CD4-positive, CD25-positive, alpha-beta regulatory T cell (primary cell): ENCODE measurements at regions not wholly inside any gene's neighbourhood (a gene's known extent, or its start where the extent isn't known, plus 50 kb on each side); places are given as distances from the start of the nearest gene placed in this dataset.

Experiments
- ATAC-seq, 2 donors: fragments of 150-1000 bp; cut with Tn5 transposase; one replicate each; pipeline ENCODE4 v1.10.0; 2021; ENCODE audit warnings: low read depth in 2 of 2, moderate number of reproducible peaks in 2 of 2, moderate library complexity in 1 of 2
- DNase-seq, 3 donors: peaks; one replicate each; pipeline versions ENCODE4 v3.0.0 to v3.0.0-alpha.2; 2012 to 2022; ENCODE audit warnings: mixed read lengths in 1 of 3
- H3K27ac ChIP-seq: one replicate; pipeline ENCODE4 v1.7.0; 2013; ENCODE audit warnings: mild to moderate bottlenecking, low read length; ENCODE audit not compliant: insufficient read depth, poor library complexity, severe bottlenecking
- H3K27me3 ChIP-seq: one replicate; pipeline ENCODE4 v1.7.0; 2013; ENCODE audit warnings: low read length; ENCODE audit not compliant: control insufficient read depth, insufficient read depth
- H3K36me3 ChIP-seq: one replicate; pipeline ENCODE4 v1.7.0; 2013; ENCODE audit warnings: mild to moderate bottlenecking, low read length, moderate library complexity; ENCODE audit not compliant: control insufficient read depth, insufficient read depth
- H3K4me1 ChIP-seq: 2 replicates; pipeline ENCODE4 v1.7.0; 2013; ENCODE audit warnings: mild to moderate bottlenecking, low read length; ENCODE audit not compliant: insufficient read depth, control insufficient read depth, poor library complexity, severe bottlenecking
- H3K4me3 ChIP-seq: one replicate; pipeline ENCODE4 v1.7.0; 2013; ENCODE audit warnings: low read depth, mild to moderate bottlenecking, low read length, moderate library complexity
- H3K9me3 ChIP-seq, 2 experiments: 1 replicate in 1 of 2; 2 replicates in 1 of 2; pipeline ENCODE4 v1.7.0; 2013; ENCODE audit warnings: low read length in 2 of 2, mild to moderate bottlenecking in 1 of 2, moderate library complexity in 1 of 2; ENCODE audit not compliant: control insufficient read depth in 2 of 2
- H3K27ac Mint-ChIP-seq, 3 donors: one replicate each; pipeline ENCODE4 v1.8.0; 2020 to 2022; ENCODE audit warnings: mild to moderate bottlenecking in 3 of 3, mixed read lengths in 3 of 3, moderate library complexity in 2 of 3
- H3K27me3 Mint-ChIP-seq: one replicate; pipeline ENCODE4 v1.8.0; 2022; ENCODE audit warnings: mild to moderate bottlenecking, mixed read lengths
- H3K36me3 Mint-ChIP-seq: one replicate; pipeline ENCODE4 v1.8.0; 2020; ENCODE audit warnings: mixed read lengths
- H3K4me1 Mint-ChIP-seq, 4 donors: one replicate each; pipeline ENCODE4 v1.8.0; 2020 to 2022; ENCODE audit warnings: mixed read lengths in 4 of 4, mild to moderate bottlenecking in 1 of 4
- H3K4me3 Mint-ChIP-seq, 4 donors: one replicate each; pipeline ENCODE4 v1.8.0; 2020 to 2022; ENCODE audit warnings: mild to moderate bottlenecking in 4 of 4, mixed read lengths in 4 of 4, moderate library complexity in 3 of 4
- H3K9me3 Mint-ChIP-seq, 7 donors: one replicate each; pipeline ENCODE4 v1.8.0; 2020 to 2022; ENCODE audit warnings: mixed read lengths in 7 of 7, mild to moderate bottlenecking in 3 of 7, moderate library complexity in 2 of 7

DNA sequence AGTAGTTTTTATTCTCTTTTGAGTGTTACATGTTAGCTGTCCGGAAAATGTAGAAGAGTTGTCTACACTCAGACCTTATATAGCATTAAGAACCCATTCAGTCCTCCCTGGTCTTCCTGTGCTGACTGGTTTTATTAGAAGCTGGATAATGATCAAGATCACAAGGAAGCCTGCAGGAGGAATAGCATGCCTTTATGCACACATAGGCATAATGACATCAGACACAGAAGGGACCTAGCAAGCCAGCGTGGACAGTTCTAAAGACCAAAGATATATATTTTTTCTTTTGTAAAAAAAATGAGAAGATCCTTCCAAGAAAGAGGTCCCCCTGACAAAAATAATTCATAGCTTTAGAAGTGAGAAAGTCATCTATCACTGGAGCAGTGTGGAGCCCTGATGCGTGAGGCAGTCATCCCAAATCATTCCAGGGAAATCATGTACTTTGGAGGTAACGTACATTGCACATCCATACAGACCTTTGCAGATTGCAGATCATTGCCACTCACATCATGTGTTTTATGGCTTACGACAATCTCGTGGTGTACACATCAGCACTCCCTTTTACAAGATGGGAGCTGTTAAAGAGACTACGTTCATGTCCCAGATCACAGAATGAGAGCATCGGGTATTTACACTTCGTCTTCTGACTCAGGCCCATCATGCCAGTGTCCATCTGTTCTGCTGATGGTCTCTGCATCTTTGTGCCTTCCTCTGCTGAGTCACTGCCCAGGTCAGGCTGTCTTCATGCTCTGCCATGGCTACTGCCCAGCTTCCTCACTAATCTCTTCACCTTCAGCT, 334.0 kb downstream of the SOCS6 start:
- H3K4me1 ChIP-seq, result peaks cover 55% of the 10 kb centered on the region
- no peaks in the 10 kb centered on the region for H3K9me3 ChIP-seq
- H3K27me3 ChIP-seq, result no peaks in the 10 kb centered on the region
- peak overlapping the region; percentile 87 to 94 (median 88) for H3K27ac Mint-ChIP-seq
- H3K36me3 ChIP-seq, result no peaks in the 10 kb centered on the region
- no peaks in the 10 kb centered on the region for H3K27me3 Mint-ChIP-seq
- no peak overlapping the region for H3K4me3 ChIP-seq
- H3K4me3 Mint-ChIP-seq, result peak overlapping the region in 3 of 4 donors; percentile 21 to 45 (median 45)
- H3K27ac ChIP-seq, result peak overlapping the region; percentile 69
- ATAC-seq (no peak), DNase-seq (no peak)
- H3K4me1 Mint-ChIP-seq, result peaks cover 35 to 81% (median 67%) of the 10 kb centered on the region in 4 donors
- peaks cover 4% of the 10 kb centered on the region for H3K36me3 Mint-ChIP-seq
- peaks cover 0 to 10% (median 0%) of the 10 kb centered on the region in 7 donors for H3K9me3 Mint-ChIP-seq

DNA sequence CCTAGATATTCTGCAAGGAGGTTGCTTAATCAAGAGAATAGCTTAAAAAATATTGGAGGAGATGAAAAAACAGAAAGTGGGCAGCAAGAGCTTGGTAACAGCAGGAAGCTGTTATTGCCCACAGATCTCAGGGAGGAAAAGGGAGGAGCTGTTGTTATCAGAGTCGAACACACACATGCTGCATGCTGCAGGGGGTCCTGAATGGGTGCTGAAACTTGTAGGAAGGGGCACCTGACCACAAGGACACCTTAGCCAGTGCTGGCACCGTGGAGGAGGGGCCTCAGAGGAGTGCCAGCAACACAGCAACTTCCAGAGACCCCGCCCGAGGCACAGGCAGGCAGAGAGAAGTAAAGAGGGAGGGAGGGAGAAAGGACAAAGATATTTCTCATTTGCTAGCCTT, 332.9 kb downstream of the SOCS6 start:
- peaks cover 24 to 78% (median 56%) of the 10 kb centered on the region in 4 donors for H3K4me1 Mint-ChIP-seq

DNA sequence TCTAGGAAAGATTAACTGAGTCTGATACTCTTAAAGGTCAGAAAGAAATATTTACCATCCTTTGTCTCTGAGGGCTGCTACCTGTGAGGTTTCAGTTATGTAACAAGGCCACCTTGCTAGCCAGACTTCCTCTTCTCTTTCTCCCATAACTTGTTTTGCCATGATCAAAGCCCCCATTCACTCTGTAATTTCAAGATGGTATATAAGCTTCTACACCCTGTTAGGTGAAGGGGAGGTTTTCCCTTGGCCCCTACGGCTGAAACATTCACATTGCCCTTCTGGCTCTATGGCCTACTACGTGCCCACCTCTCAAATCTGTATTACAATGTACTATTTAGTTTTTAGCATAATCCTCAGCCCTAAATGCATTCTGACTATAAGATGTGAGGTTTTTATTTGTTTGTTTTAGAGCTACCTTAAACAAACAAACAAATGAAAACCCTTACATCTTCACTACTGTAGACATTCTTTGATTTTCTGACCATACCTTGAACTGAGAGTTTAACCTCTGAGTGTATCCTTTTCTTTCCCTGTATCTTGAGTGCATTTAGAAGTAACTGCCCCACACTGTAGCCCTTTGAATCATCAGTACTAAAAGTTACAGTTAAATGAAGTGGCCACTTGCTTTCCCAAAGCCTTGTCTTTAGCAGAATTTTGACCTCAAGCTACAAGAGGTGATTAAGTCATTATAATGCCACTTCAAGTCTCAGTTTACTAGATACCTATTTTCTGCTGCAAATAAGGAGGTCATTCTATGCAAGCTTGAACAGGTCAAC, 332.2 kb downstream of the SOCS6 start:
- DNase-seq, result peak in 1 of 3 donors; percentile 16

More for the DNA sequence above, 332.9 kb downstream of the SOCS6 start:
- peak overlapping the region; percentile 42 for H3K4me3 ChIP-seq
- peaks cover 4% of the 10 kb centered on the region for H3K36me3 Mint-ChIP-seq
- H3K4me1 ChIP-seq, result peaks cover 44% of the 10 kb centered on the region
- peak; percentile 74 to 82 for ATAC-seq
- no peaks in the 10 kb centered on the region for H3K36me3 ChIP-seq
- H3K4me3 Mint-ChIP-seq, result peak overlapping the region; percentile 83 to 95 (median 90)
- H3K27me3 Mint-ChIP-seq, result no peaks in the 10 kb centered on the region
- peak in 2 of 3 donors; percentile 37 to 76 for DNase-seq
- peak overlapping the region; percentile 69 for H3K27ac ChIP-seq
- H3K27me3 ChIP-seq, result no peaks in the 10 kb centered on the region
- H3K27ac Mint-ChIP-seq, result peak overlapping the region; percentile 94 to 100 (median 99)
- H3K9me3 ChIP-seq, result no peaks in the 10 kb centered on the region
- H3K9me3 Mint-ChIP-seq, result peaks cover 0 to 10% (median 0%) of the 10 kb centered on the region in 7 donors

GRCh38 chr18:70617020-70617763, 328.3 kb downstream of the SOCS6 start:
- Histone ChIP-seq H3K27ac (no peak overlapping the region), H3K4me1 (peaks cover 26% of the 10 kb centered on the region), H3K4me3 (no peak overlapping the region), H3K9me3 (peaks cover 0 to 1% of the 10 kb centered on the region in 2 experiments), H3K36me3 (no peaks in the 10 kb centered on the region), H3K27me3 (no peaks in the 10 kb centered on the region)
- H3K27me3 Mint-ChIP-seq, result no peaks in the 10 kb centered on the region
- H3K4me3 Mint-ChIP-seq, result no peak overlapping the region
- peaks cover 4% of the 10 kb centered on the region for H3K36me3 Mint-ChIP-seq
- DNase-seq (no peak), ATAC-seq (no peak)
- peak overlapping the region in 1 of 3 donors; percentile 65 for H3K27ac Mint-ChIP-seq
- peaks cover 0 to 7% (median 1%) of the 10 kb centered on the region in 7 donors for H3K9me3 Mint-ChIP-seq
- peaks cover 14 to 42% (median 31%) of the 10 kb centered on the region in 4 donors for H3K4me1 Mint-ChIP-seq

More for the DNA sequence above, 332.2 kb downstream of the SOCS6 start:
- Histone ChIP-seq H3K4me3 (peak overlapping the region; percentile 42), H3K9me3 (peaks cover 0 to under 1% of the 10 kb centered on the region in 2 experiments), H3K27me3 (no peaks in the 10 kb centered on the region), H3K27ac (peak overlapping the region; percentile 69), H3K36me3 (no peaks in the 10 kb centered on the region), H3K4me1 (peaks cover 42% of the 10 kb centered on the region)
- H3K36me3 Mint-ChIP-seq, result peaks cover 4% of the 10 kb centered on the region
- ATAC-seq, result peak in 1 of 2 donors; percentile 21
- peaks cover 0 to 10% (median 0%) of the 10 kb centered on the region in 7 donors for H3K9me3 Mint-ChIP-seq
- H3K4me3 Mint-ChIP-seq, result peak overlapping the region; percentile 83 to 95 (median 90)
- no peaks in the 10 kb centered on the region for H3K27me3 Mint-ChIP-seq
- peak overlapping the region; percentile 94 to 100 (median 99) for H3K27ac Mint-ChIP-seq
- H3K4me1 Mint-ChIP-seq, result peaks cover 22 to 77% (median 57%) of the 10 kb centered on the region in 4 donors

- peak overlapping the region; percentile 58 to 80 (median 64) for H3K4me3 Mint-ChIP-seq
- Histone ChIP-seq H3K36me3 (no peaks in the 10 kb centered on the region), H3K27me3 (no peaks in the 10 kb centered on the region), H3K9me3 (no peaks in the 10 kb centered on the region), H3K27ac (no peak overlapping the region), H3K4me1 (peaks cover 6% of the 10 kb centered on the region), H3K4me3 (peak overlapping the region; percentile 56)
- peaks cover 10% of the 10 kb centered on the region for H3K36me3 Mint-ChIP-seq
- H3K9me3 Mint-ChIP-seq, result peaks cover 0 to 14% (median 2%) of the 10 kb centered on the region in 7 donors
- H3K27me3 Mint-ChIP-seq, result no peaks in the 10 kb centered on the region
- H3K27ac Mint-ChIP-seq, result peak overlapping the region in 2 of 3 donors; percentile 74 to 95
- H3K4me1 Mint-ChIP-seq, result peaks cover 11 to 36% (median 19%) of the 10 kb centered on the region in 4 donors
- no peak for DNase-seq
- no peak for ATAC-seq
Observed at GRCh38 chr18:70600225-70600925, 311.5 kb downstream of the SOCS6 start.

GRCh38 chr18:70598406-70598805, 309.6 kb downstream of the SOCS6 start:
- peak overlapping the region in 2 of 3 donors; percentile 93 to 95 for H3K27ac Mint-ChIP-seq
- no peaks in the 10 kb centered on the region for H3K27me3 Mint-ChIP-seq
- no peak overlapping the region for H3K27ac ChIP-seq
- H3K9me3 ChIP-seq, result no peaks in the 10 kb centered on the region
- H3K4me3 ChIP-seq, result no peak overlapping the region
- peaks cover 7 to 32% (median 18%) of the 10 kb centered on the region in 4 donors for H3K4me1 Mint-ChIP-seq
- peak overlapping the region in 1 of 4 donors; percentile 63 for H3K4me3 Mint-ChIP-seq
- H3K36me3 Mint-ChIP-seq, result peaks cover 3% of the 10 kb centered on the region
- no peaks in the 10 kb centered on the region for H3K27me3 ChIP-seq
- ATAC-seq, result no peak
- DNase-seq, result no peak
- H3K4me1 ChIP-seq, result peaks cover 6% of the 10 kb centered on the region
- H3K9me3 Mint-ChIP-seq, result peaks cover 0 to 7% (median 0%) of the 10 kb centered on the region in 7 donors
- H3K36me3 ChIP-seq, result no peaks in the 10 kb centered on the region
